ENCODE measurements at regions not wholly inside any gene's neighbourhood (a gene's known extent, or its start where the extent isn't known, plus 50 kb on each side); places are given as distances from the start of the nearest gene placed in this dataset.
"Not testable (repeated sequence)": the region's sequence is repeated elsewhere in the genome, so short reads cannot be mapped to it uniquely, and the experiment has no call there.

- DNase-seq (ENCODE audit: low read depth in 4 of 4, low spot score in 3 of 4): no peak
Observed at GRCh38 chr2:219724628-219725027, 97.2 kb downstream of the SLC4A3 start.

DNA sequence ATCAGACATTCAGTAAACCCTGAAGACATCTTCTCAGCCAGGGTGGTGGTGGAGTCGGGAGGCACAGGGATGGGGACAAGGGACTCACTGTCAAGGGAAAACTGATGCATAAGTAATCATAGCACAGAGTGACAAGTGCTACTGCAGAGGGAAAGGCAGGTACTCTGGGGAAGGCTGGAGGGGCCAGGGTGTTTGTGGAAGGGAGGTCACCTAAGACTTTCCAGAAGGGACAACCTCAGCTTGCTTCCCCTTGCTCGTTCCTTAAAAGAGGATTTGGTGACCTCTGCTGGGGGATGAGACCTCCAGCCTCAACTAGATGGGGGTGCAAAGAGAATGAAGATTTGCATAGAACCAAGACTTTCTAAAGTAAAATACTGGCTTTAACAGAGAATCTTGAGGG is 99.5 kb downstream of the SLC4A3 start:
- DNase-seq (ENCODE audit: low read depth in 4 of 4, low spot score in 3 of 4): no peak

DNA sequence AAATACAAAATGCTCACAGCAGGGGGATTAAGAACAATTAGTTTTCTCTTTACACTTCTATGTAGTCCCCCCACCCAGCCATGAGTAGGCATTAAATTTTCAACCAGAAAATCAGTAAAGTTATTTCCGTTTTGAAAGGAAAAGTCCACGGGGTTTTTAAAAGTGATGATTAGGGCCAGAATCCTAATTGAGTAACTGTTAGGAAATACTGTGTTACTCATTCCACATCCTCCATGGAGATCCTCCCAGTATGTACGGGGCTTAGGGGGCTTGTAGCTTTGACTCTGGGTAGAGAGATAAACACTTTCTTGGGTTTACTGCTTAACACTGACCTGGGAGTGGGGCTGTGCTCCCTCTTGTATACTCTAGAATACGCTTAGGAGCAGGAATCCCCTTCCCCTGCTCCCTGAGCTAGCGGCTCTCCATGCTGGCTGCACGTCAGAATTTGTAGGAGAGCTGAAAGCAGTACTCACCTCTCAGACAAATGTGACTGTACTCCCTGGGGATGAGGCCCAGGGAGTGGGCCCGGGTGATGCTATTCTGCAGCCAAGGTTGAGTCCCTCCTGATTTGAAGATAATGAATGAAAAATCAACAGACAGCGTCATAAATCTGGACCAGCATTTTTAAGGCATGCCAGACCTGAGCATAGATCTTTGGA is 100.5 kb downstream of the SLC4A3 start:
- DNase-seq (ENCODE audit: low read depth in 4 of 4, low spot score in 3 of 4): no peak

- peak in 2 of 4 donors; percentile 64 to 73 for DNase-seq (ENCODE audit: low read depth in 4 of 4, low spot score in 3 of 4)
Observed at GRCh38 chr2:219728991-219729487, 101.6 kb downstream of the SLC4A3 start.

- no peak for DNase-seq (ENCODE audit: low read depth in 4 of 4, low spot score in 3 of 4)
Observed at GRCh38 chr2:219731173-219731572, 103.7 kb downstream of the SLC4A3 start.

DNA sequence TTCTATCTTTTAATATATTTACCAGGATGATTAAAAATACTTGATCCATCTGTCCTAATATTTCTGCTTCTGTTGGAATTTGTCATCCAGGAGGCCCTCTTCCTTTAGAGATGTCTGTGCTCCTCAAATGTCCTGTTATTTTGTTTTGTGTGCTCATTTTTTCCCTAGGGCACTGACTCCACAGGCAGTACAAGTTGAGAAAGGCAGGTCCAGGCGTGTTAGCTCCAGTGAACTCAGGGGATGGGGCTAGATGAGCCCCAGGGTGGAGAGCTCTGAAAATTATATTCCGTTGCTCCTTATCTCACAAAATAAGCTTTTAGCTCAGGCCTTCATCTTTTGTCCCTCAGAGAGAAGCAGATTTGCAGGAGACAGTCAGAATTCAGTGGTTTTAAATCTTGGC is 105.7 kb downstream of the SLC4A3 start:
- no peak for DNase-seq (ENCODE audit: low read depth in 4 of 4, low spot score in 3 of 4)

GRCh38 chr2:219733746-219734145 is 106.3 kb downstream of the SLC4A3 start:
- DNase-seq (ENCODE audit: low read depth in 4 of 4, low spot score in 3 of 4): no peak

GRCh38 chr2:219736209-219736608 is 108.8 kb downstream of the SLC4A3 start:
- DNase-seq (ENCODE audit: low read depth in 4 of 4, low spot score in 3 of 4): peak in 3 of 4 donors; percentile 67 to 78 (median 75)

DNA sequence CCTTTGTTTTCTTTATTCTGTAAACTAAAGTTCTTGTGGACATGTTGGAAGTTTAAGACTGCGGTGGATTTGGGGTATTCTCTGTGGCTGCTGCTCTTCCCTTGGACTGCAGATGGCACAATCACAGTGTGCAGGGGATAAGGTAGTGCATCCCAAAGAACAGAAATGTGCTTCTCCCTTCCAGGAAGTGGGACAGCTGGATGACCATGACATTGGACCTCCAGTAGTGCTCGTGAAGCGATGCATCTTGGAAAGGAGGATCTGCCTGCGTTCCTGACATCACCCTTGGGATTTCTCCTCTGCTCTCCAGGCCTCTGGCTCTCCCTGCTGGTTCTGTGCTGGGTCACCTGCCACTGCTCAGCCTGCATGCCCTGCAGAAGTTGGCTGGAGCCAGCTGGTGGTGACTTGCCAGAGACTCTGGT is 109.9 kb downstream of the SLC4A3 start:
- DNase-seq (ENCODE audit: low read depth in 4 of 4, low spot score in 3 of 4): peak in 1 of 4 donors; percentile 55

GRCh38 chr2:219739066-219739465 is 111.6 kb downstream of the SLC4A3 start:
- DNase-seq (ENCODE audit: low read depth in 4 of 4, low spot score in 3 of 4): no peak

- no peak for DNase-seq (ENCODE audit: low read depth in 4 of 4, low spot score in 3 of 4)
Observed at GRCh38 chr2:219739866-219740440, 112.5 kb downstream of the SLC4A3 start.

DNA sequence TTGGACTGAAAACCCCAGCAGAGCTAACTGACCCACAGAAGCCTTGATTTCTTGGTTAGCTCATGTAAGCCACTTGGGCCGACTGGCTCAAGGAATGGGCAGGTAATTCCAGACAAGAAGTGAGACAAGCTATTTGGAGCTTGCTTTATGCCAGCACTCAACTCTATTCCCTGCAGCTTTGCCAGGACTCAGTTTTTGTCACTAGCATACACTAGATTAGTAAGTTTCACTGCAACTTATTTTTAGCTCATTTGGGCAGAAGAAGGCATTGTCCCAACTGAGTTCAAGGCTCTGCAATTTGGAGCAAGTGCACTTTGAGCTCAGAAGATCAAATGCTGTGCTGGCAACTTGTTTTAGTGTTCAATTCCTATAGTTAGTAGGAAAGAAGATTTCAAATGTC is 116.1 kb downstream of the SLC4A3 start:
- DNase-seq (ENCODE audit: low read depth in 4 of 4, low spot score in 3 of 4): no peak

DNA sequence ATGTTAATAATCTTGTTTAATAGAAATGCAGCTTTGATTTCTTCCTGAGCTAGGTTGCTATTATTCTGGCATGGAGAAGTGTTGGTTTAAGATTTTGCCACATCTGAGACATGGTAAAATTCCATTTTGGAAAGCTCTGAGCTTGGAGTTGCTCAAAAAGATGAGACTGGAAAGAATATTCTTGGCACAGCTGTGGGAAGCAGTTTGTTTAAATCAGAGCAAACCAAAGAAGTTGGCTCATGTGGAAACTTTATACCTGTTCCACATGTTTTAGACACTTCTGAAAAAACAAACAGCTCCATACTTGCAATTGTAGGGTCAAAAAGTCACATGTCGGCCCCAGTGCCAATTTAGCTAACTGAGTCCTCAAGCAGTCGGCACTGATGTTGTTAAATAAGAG is 116.6 kb downstream of the SLC4A3 start:
- DNase-seq (ENCODE audit: low read depth in 4 of 4, low spot score in 3 of 4): no peak

DNA sequence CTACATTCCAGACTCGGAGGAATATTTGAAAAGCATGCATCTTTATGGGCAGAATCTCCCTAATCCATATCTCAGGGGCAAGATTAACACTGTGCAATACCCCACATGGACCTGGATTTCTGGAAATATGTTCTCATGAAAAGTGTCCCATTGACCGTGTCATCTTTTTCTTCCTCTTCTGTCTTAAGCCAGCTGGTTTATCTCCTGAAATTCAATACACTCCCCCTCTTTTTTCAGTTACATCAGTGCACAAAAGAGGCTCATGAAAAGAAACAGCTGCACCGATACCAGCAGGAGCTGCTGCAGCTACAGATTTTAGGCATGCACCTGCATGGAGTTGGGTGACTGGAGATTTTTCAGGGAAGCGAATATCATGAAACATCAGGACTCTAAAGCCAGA is 117.2 kb downstream of the SLC4A3 start:
- peak in 1 of 4 donors; percentile 49 for DNase-seq (ENCODE audit: low read depth in 4 of 4, low spot score in 3 of 4)

DNA sequence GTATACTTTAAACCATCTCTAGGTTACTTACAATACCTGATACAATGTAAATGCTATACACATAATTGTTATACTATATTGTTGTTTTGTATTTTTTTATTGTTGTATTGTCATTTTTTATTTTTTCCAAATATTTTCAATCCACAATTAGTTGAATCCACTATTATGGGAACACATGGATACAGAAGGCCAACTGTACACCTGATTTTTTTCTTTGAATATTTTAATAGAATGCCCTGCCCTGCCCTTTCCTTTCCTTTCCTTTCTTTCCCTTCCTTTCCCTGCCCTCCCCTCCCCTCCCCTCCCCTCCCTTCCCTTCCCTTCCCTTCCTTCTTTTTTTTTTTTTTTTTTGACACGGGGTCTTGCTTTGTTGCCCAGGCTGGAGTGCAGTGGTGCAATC is 120.2 kb downstream of the SLC4A3 start:
- DNase-seq (ENCODE audit: low read depth in 4 of 4, low spot score in 3 of 4): no peak

- DNase-seq (ENCODE audit: low read depth in 4 of 4, low spot score in 3 of 4): no peak
Observed at GRCh38 chr2:219748671-219749570, 121.5 kb downstream of the SLC4A3 start.

DNA sequence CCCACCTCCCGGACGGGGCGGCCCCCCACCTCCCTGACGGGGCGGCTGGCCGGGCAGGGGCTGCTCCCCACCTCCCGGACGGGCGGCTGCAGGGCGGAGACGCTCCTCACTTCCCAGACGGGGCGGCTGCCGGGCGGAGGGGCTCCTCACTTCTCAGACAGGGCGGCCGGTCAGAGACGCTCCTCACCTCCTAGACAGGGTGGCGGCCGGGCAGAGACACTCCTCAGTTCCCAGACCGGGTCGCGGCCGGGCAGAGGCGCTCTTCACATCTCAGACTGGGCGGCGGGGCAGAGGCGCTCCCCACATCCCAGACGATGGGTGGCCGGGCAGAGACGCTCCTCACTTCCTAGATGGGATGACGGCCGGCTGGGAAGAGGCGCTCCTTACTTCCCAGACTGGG is 123.7 kb downstream of the SLC4A3 start:
- not testable (repeated sequence) for DNase-seq (ENCODE audit: low read depth in 4 of 4, low spot score in 3 of 4)

- DNase-seq (ENCODE audit: low read depth in 4 of 4, low spot score in 3 of 4): no peak
Observed at GRCh38 chr2:219752726-219753125, 125.3 kb downstream of the SLC4A3 start.

DNA sequence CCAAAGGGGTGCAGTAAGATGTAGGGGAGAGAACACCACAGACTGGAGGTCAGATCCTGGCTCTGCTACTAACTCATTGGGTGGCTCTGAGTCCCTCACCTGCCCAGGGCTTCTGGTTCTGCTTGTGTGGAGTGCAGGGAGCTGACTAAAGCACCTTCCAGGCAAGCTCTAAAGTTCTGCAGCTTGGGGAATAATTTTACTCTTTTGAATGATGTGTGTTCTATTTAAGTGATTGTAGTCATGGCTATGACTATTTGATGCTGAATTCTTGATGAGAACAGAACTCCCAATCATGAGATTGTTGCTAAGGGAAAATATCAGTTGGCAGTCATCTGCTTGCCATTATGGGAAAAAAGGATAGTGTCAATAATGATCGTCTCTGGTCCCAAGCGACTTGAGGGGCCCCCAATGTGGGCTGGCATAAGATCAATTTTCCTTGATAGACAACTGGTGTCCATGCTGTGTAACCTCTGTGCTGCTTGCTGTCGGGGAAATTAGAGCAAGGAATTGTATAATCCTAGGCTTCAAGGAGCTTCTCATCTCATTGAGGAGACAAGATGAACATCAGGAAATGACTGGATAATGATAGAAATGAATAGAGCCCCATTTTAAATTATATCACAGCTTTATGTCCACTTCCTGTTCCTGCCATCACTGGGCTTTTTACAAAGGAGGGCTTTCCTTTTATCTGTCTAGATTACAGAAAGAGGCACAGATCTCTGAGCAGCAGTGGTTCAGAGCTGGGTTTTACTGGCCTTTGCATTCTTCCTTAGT is 131.7 kb downstream of the SLC4A3 start:
- DNase-seq (ENCODE audit: low read depth in 4 of 4, low spot score in 3 of 4): no peak

DNA sequence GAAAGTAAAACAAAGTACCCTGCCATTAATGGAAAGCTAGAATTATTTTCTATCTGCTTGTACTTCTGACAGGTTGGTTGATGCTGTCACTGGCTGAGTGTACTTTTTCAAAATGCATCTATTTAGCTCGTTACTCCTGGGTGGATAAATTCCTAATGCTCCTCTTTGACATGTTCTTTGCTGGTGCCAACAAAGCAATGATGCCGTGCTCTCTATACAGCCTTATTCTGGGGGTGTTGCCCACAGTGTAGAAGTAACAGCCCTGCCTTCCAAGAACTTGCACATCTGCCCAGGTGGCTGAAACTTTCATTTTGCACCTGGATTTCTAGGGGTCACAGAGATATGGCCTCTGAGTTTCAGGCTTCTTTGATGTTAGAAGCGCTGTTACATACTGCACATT is 132.4 kb downstream of the SLC4A3 start:
- no peak for DNase-seq (ENCODE audit: low read depth in 4 of 4, low spot score in 3 of 4)

Data from right renal pelvis (tissue), 4 donors.